ENCODE measurements at regions not wholly inside any gene's neighbourhood (a gene's known extent, or its start where the extent isn't known, plus 50 kb on each side); places are given as distances from the start of the nearest gene placed in this dataset.

DNA sequence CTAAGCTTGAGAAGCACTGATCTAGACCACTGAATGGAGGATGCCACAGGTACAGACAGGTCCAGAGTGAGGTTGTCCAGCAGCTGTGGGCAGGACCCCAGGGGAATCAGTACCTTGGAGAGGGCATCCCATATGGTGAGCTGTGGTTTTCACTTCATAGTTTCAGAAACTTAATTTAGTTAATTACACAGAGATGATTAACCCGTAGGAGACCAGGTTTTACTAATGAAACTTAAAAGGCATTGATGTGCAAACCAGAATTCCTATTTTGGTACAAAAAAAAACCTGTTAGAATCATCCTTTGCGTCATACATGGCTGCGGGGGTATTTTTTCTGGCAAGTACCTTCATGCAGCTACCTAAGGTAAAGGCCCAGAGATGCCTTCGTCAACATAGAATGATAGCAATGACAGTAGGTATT is 159.3 kb downstream of the DACT1 start:
- Histone ChIP-seq H3K4me3 (ENCODE audit: low read depth in 1 of 2, low read length in 1 of 2) (no peak overlapping the region), H3K27ac (peak overlapping the region; percentile 66), H3K36me3 (no peaks in the 10 kb centered on the region), H3K4me1 (ENCODE audit: control insufficient read depth in 1 of 2, insufficient read depth in 1 of 2, low read depth in 1 of 2, low read length in 1 of 2) (peaks cover 38 to 55% of the 10 kb centered on the region in 2 experiments), H3K27me3 (no peaks in the 10 kb centered on the region), H3K9me3 (no peaks in the 10 kb centered on the region)
- TF ChIP-seq, protein P1, sequence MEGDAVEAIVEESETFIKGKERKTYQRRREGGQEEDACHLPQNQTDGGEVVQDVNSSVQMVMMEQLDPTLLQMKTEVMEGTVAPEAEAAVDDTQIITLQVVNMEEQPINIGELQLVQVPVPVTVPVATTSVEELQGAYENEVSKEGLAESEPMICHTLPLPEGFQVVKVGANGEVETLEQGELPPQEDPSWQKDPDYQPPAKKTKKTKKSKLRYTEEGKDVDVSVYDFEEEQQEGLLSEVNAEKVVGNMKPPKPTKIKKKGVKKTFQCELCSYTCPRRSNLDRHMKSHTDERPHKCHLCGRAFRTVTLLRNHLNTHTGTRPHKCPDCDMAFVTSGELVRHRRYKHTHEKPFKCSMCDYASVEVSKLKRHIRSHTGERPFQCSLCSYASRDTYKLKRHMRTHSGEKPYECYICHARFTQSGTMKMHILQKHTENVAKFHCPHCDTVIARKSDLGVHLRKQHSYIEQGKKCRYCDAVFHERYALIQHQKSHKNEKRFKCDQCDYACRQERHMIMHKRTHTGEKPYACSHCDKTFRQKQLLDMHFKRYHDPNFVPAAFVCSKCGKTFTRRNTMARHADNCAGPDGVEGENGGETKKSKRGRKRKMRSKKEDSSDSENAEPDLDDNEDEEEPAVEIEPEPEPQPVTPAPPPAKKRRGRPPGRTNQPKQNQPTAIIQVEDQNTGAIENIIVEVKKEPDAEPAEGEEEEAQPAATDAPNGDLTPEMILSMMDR (IDR thresholded peaks at IDR 0.05) = no peak

- H3K27ac ChIP-seq = peak overlapping the region; percentile 66
- no peaks in the 10 kb centered on the region for H3K27me3 ChIP-seq
- H3K4me1 ChIP-seq (ENCODE audit: control insufficient read depth in 1 of 2, insufficient read depth in 1 of 2, low read depth in 1 of 2, low read length in 1 of 2) = peaks cover 38 to 55% of the 10 kb centered on the region in 2 experiments
- H3K4me3 ChIP-seq (ENCODE audit: low read depth in 1 of 2, low read length in 1 of 2) = no peak overlapping the region
- no peaks in the 10 kb centered on the region for H3K36me3 ChIP-seq
- no peaks in the 10 kb centered on the region for H3K9me3 ChIP-seq
- TF ChIP-seq, protein P1 (IDR thresholded peaks at IDR 0.05) = no peak
These were observed 160.4 kb downstream of the DACT1 start for GRCh38 chr14:58798173-58798572.

DNA sequence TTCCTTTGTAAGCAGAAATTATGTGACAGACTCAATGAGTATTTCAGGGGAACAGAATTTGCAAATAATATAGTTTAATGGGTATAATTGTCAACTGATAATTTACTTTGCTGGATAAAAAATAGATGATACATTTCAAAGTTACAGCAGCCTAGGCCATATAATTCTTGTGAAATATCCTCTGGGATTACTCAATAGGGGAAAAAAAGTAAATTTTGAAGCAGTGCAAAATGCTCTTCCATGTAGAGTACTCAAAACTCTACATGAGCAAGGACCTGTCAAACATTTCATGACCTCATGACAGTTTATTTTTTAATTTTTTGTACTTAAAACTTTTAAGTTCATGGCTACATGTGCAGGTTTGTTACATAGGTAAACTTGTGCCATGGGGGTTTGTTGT is 163.3 kb downstream of the DACT1 start:
- Histone ChIP-seq H3K27me3 (no peaks in the 10 kb centered on the region), H3K9me3 (no peaks in the 10 kb centered on the region), H3K27ac (no peak overlapping the region), H3K36me3 (no peaks in the 10 kb centered on the region), H3K4me3 (ENCODE audit: low read depth in 1 of 2, low read length in 1 of 2) (no peak overlapping the region), H3K4me1 (ENCODE audit: control insufficient read depth in 1 of 2, insufficient read depth in 1 of 2, low read depth in 1 of 2, low read length in 1 of 2) (peaks cover 38 to 55% of the 10 kb centered on the region in 2 experiments)
- TF ChIP-seq, protein P1 (IDR thresholded peaks at IDR 0.05) = no peak

DNA sequence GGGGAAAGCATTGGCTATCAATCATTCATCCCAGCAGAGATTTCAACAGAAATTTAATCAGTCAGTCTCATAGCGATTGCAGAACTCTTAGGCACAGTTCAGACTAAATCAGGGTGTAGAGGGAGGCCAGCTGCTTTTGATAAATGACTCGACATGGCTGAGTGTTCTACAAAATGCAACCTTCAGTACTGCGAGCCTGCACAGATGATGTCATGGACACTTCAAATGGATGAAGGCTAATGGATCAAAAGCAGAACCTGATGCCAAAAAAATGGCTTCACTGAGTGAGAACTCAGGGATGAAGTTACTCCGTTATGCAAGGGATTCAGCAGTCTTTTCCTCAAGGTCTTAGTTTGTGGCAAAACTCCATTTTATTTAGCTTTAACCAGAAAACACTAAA is 167.3 kb downstream of the DACT1 start:
- H3K27ac ChIP-seq = no peak overlapping the region
- H3K4me1 ChIP-seq (ENCODE audit: control insufficient read depth in 1 of 2, insufficient read depth in 1 of 2, low read depth in 1 of 2, low read length in 1 of 2) = peaks cover 10 to 26% of the 10 kb centered on the region in 2 experiments
- TF ChIP-seq, protein P1 (IDR thresholded peaks at IDR 0.05) = no peak
- no peak overlapping the region for H3K4me3 ChIP-seq (ENCODE audit: low read depth in 1 of 2, low read length in 1 of 2)
- no peaks in the 10 kb centered on the region for H3K9me3 ChIP-seq
- no peaks in the 10 kb centered on the region for H3K27me3 ChIP-seq
- H3K36me3 ChIP-seq = no peaks in the 10 kb centered on the region

DNA sequence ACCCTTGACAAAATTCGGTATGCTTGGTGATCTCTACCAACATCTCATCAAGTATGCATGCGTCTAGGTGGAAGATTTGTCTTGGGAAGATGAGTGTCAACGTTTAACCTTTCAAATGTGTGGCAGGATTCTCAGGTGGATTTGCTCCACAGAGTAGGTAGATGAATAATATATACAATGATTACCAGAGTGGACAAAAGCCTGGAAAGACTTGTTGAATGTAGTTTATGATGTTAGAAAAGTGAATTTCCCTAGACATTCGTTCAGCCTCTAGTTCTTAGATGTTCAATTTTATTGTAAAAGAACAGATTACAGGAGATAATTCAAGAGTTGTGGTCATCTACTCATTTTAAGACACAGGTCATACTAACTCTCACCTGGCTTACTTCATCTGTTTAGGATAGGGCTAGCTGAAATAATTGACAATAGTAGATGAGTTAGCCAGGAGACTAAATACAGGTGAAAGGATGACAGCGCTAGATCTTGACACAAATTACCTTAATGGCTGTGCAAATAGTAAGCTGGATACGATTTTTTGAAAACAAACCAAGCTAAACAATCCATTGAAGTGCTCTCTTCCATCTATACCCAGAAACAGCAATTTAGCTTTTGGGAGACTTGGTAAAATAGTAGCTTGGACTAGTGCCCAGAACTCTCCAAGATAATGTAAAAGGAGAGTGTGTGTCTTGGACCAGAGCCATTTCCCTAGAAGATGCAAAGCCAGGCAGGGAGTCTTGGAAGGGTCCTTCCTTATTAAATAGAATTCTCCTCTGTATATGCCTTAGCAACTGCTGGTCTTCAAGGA is 168.0 kb downstream of the DACT1 start:
- TF ChIP-seq, protein P1 (IDR thresholded peaks at IDR 0.05) = no peak
- Histone ChIP-seq H3K27ac (no peak overlapping the region), H3K9me3 (no peaks in the 10 kb centered on the region)

More for the DNA sequence above, 168.0 kb downstream of the DACT1 start:
- Histone ChIP-seq H3K4me1 (ENCODE audit: control insufficient read depth in 1 of 2, insufficient read depth in 1 of 2, low read depth in 1 of 2, low read length in 1 of 2) (peaks cover 10 to 19% of the 10 kb centered on the region in 2 experiments), H3K27me3 (no peaks in the 10 kb centered on the region), H3K4me3 (ENCODE audit: low read depth in 1 of 2, low read length in 1 of 2) (no peak overlapping the region), H3K36me3 (no peaks in the 10 kb centered on the region)
